ENCODE measurements at regions not wholly inside any gene's neighbourhood (a gene's known extent, or its start where the extent isn't known, plus 50 kb on each side); places are given as distances from the start of the nearest gene placed in this dataset.

- Mint-ChIP-seq H3K36me3 (ENCODE audit: unreplicated experiment) (no peaks in the 10 kb centered on the region), H3K4me3 (ENCODE audit: unreplicated experiment) (no peak overlapping the region), H3K4me1 (ENCODE audit: low read depth, unreplicated experiment) (peaks cover 2% of the 10 kb centered on the region), H3K27me3 (ENCODE audit: unreplicated experiment) (no peaks in the 10 kb centered on the region), H3K9me3 (ENCODE audit: unreplicated experiment) (no peaks in the 10 kb centered on the region), H3K27ac (ENCODE audit: unreplicated experiment) (no peak overlapping the region)
- no peak for TF ChIP-seq CTCF (IDR thresholded peaks at IDR 0.05; ENCODE audit: partially characterized antibody, unreplicated experiment)
- DNase-seq, result no peak
These were observed 102.9 kb upstream of the ARHGEF3 start for GRCh38 chr3:56904552-56905215.

- DNase-seq, result no peak
- H3K36me3 Mint-ChIP-seq (ENCODE audit: unreplicated experiment), result no peaks in the 10 kb centered on the region
- H3K27me3 Mint-ChIP-seq (ENCODE audit: unreplicated experiment), result no peaks in the 10 kb centered on the region
- H3K4me1 Mint-ChIP-seq (ENCODE audit: low read depth, unreplicated experiment), result peaks cover 2% of the 10 kb centered on the region
- H3K9me3 Mint-ChIP-seq (ENCODE audit: unreplicated experiment), result no peaks in the 10 kb centered on the region
- no peak overlapping the region for H3K27ac Mint-ChIP-seq (ENCODE audit: unreplicated experiment)
- no peak overlapping the region for H3K4me3 Mint-ChIP-seq (ENCODE audit: unreplicated experiment)
- no peak for TF ChIP-seq CTCF (IDR thresholded peaks at IDR 0.05; ENCODE audit: partially characterized antibody, unreplicated experiment)
These were observed 101.6 kb upstream of the ARHGEF3 start for GRCh38 chr3:56903231-56903782.

- Mint-ChIP-seq H3K9me3 (ENCODE audit: unreplicated experiment) (no peaks in the 10 kb centered on the region), H3K4me3 (ENCODE audit: unreplicated experiment) (no peak overlapping the region)
These were observed 100.9 kb upstream of the ARHGEF3 start for GRCh38 chr3:56902468-56903160.

GRCh38 chr3:56900801-56901200, 99.1 kb upstream of the ARHGEF3 start:
- H3K9me3 Mint-ChIP-seq (ENCODE audit: unreplicated experiment), result no peaks in the 10 kb centered on the region
- no peak for DNase-seq
- H3K4me3 Mint-ChIP-seq (ENCODE audit: unreplicated experiment), result no peak overlapping the region

More at GRCh38 chr3:56902468-56903160, 100.9 kb upstream of the ARHGEF3 start:
- no peak for DNase-seq
- Mint-ChIP-seq H3K4me1 (ENCODE audit: low read depth, unreplicated experiment) (peaks cover 2% of the 10 kb centered on the region), H3K36me3 (ENCODE audit: unreplicated experiment) (no peaks in the 10 kb centered on the region), H3K27ac (ENCODE audit: unreplicated experiment) (no peak overlapping the region), H3K27me3 (ENCODE audit: unreplicated experiment) (no peaks in the 10 kb centered on the region)
- no peak for TF ChIP-seq CTCF (IDR thresholded peaks at IDR 0.05; ENCODE audit: partially characterized antibody, unreplicated experiment)

More at GRCh38 chr3:56900801-56901200, 99.1 kb upstream of the ARHGEF3 start:
- Mint-ChIP-seq H3K4me1 (ENCODE audit: low read depth, unreplicated experiment) (peaks cover 2% of the 10 kb centered on the region), H3K27ac (ENCODE audit: unreplicated experiment) (no peak overlapping the region), H3K36me3 (ENCODE audit: unreplicated experiment) (no peaks in the 10 kb centered on the region), H3K27me3 (ENCODE audit: unreplicated experiment) (no peaks in the 10 kb centered on the region)
- no peak for TF ChIP-seq CTCF (IDR thresholded peaks at IDR 0.05; ENCODE audit: partially characterized antibody, unreplicated experiment)

Data from glutamatergic neuron (in vitro differentiated cells).